Testis (tissue), 2 donors: ENCODE measurements at regions not wholly inside any gene's neighbourhood (a gene's known extent, or its start where the extent isn't known, plus 50 kb on each side); places are given as distances from the start of the nearest gene placed in this dataset.

Experiments
- POLR2A ChIP-seq: fragments of 450-650 bp; IDR thresholded peaks from one replicate; pipeline ENCODE4 v1.6.1; 2017; ENCODE audit warnings: antibody characterized with exemption, mild to moderate bottlenecking, moderate library complexity
- TF ChIP-seq, protein P1 (sequence below), 3 experiments: fragments of 450-650 bp in 2 of 3; fragments of 200-600 bp in 1 of 3; sonication (generic) in 1 of 3; IDR thresholded peaks; one replicate each; pipeline ENCODE4 v1.5.1; 2016 to 2019; ENCODE audit warnings: antibody characterized with exemption in 3 of 3, mild to moderate bottlenecking in 2 of 3, moderate library complexity in 1 of 3

- TF ChIP-seq, protein P1, sequence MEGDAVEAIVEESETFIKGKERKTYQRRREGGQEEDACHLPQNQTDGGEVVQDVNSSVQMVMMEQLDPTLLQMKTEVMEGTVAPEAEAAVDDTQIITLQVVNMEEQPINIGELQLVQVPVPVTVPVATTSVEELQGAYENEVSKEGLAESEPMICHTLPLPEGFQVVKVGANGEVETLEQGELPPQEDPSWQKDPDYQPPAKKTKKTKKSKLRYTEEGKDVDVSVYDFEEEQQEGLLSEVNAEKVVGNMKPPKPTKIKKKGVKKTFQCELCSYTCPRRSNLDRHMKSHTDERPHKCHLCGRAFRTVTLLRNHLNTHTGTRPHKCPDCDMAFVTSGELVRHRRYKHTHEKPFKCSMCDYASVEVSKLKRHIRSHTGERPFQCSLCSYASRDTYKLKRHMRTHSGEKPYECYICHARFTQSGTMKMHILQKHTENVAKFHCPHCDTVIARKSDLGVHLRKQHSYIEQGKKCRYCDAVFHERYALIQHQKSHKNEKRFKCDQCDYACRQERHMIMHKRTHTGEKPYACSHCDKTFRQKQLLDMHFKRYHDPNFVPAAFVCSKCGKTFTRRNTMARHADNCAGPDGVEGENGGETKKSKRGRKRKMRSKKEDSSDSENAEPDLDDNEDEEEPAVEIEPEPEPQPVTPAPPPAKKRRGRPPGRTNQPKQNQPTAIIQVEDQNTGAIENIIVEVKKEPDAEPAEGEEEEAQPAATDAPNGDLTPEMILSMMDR (IDR thresholded peaks at IDR 0.05) = peak in 2 of 3 experiments; percentile 21 to 29
- TF ChIP-seq POLR2A = no peak
Observed at GRCh38 chr7:106737202-106737562, 76.2 kb upstream of the CCDC71L start.
